HEK293 (cell line): ENCODE measurements at regions not wholly inside any gene's neighbourhood (a gene's known extent, or its start where the extent isn't known, plus 50 kb on each side); places are given as distances from the start of the nearest gene placed in this dataset.

ENCODE experiments used
- CTCF ChIA-PET: fragments of 350-600 bp; formaldehyde crosslinking; extraction: SDS; loops from one replicate; lab custom pipeline; 2021; ENCODE audit warnings: antibody characterized with exemption; lab: Yijun Ruan, JAX
- POLR2A ChIA-PET: fragments of 300-600 bp; formaldehyde crosslinking; extraction: SDS; loops from one replicate; lab custom pipeline; 2020; ENCODE audit warnings: antibody characterized with exemption, inconsistent platforms; lab: Yijun Ruan, JAX
- H3K27ac ChIP-seq: fragments of 200-500 bp; sonication (Bioruptor generic); 2 replicates; pipeline ENCODE4 v1.5.1; 2014; ENCODE audit warnings: low read depth, low read length, control low read depth, inconsistent platforms; ENCODE audit errors: extremely low read depth
- H3K36me3 ChIP-seq, 2 experiments: fragments of 200-500 bp in 1 of 2; sonication (Bioruptor generic) in 1 of 2; 1 replicate in 1 of 2; 2 replicates in 1 of 2; pipeline ENCODE4 v1.5.1; 2014 to 2017; ENCODE audit warnings: inconsistent platforms in 2 of 2, low read length in 2 of 2; ENCODE audit not compliant: control insufficient read depth in 2 of 2, insufficient read depth in 1 of 2
- H3K4me1 ChIP-seq: fragments of 200-500 bp; sonication (Bioruptor generic); 2 replicates; pipeline ENCODE4 v1.5.1; 2014; ENCODE audit warnings: mild to moderate bottlenecking, low read length, inconsistent platforms; ENCODE audit not compliant: control insufficient read depth, insufficient read depth
- H3K4me3 ChIP-seq: 2 replicates; pipeline ENCODE4 v1.5.1; 2011; ENCODE audit warnings: low read depth, mild to moderate bottlenecking, control low read depth, low read length, moderate library complexity
- H3K9me3 ChIP-seq: fragments of 200-500 bp; sonication (Bioruptor generic); 2 replicates; pipeline ENCODE4 v1.5.1; 2014; ENCODE audit warnings: low read depth, low read length, inconsistent platforms; ENCODE audit not compliant: control insufficient read depth, insufficient read depth
- EGR2 ChIP-seq: fragments of 450-650 bp; formaldehyde crosslinking; IDR thresholded peaks from 2 replicates; pipeline ENCODE4 v1.5.1; 2016; ENCODE audit warnings: low read depth, missing biosample characterization, missing genetic modification characterization
- IKZF3 ChIP-seq: fragments of 450-650 bp; IDR thresholded peaks from 2 replicates; pipeline ENCODE4 v1.5.0; 2018; ENCODE audit warnings: missing biosample characterization, mild to moderate bottlenecking, missing genetic modification characterization, moderate library complexity
- KLF1 ChIP-seq: fragments of 450-650 bp; formaldehyde crosslinking; IDR thresholded peaks from 2 replicates; pipeline ENCODE4 v1.5.1; 2016; ENCODE audit warnings: missing biosample characterization, missing genetic modification characterization
- KLF10 ChIP-seq: fragments of 450-650 bp; IDR thresholded peaks from 2 replicates; pipeline ENCODE4 v1.5.1; 2018; ENCODE audit warnings: missing biosample characterization, mild to moderate bottlenecking, missing genetic modification characterization
- ZBTB20 ChIP-seq: fragments of 450-650 bp; formaldehyde crosslinking; IDR thresholded peaks from 2 replicates; pipeline ENCODE4 v1.5.1; 2016; ENCODE audit warnings: missing biosample characterization, missing genetic modification characterization
- ZFHX2 ChIP-seq: fragments of 450-650 bp; formaldehyde crosslinking; conservative IDR thresholded peaks from 2 replicates; pipeline ENCODE4 v1.5.1; 2016; ENCODE audit warnings: missing biosample characterization, missing genetic modification characterization
- ZNF155 ChIP-seq: fragments of 450-650 bp; formaldehyde crosslinking; IDR thresholded peaks from 2 replicates; pipeline ENCODE4 v1.5.1; 2016; ENCODE audit warnings: missing biosample characterization, missing genetic modification characterization
- ZNF184 ChIP-seq: fragments of 450-650 bp; IDR thresholded peaks from 2 replicates; pipeline ENCODE4 v1.5.1; 2018; ENCODE audit warnings: missing biosample characterization, mild to moderate bottlenecking, missing genetic modification characterization
- ZNF2 ChIP-seq: fragments of 450-650 bp; formaldehyde crosslinking; IDR thresholded peaks from 2 replicates; pipeline ENCODE4 v1.5.1; 2016; ENCODE audit warnings: missing biosample characterization, missing genetic modification characterization
- ZNF202 ChIP-seq: fragments of 450-650 bp; formaldehyde crosslinking; IDR thresholded peaks from 2 replicates; pipeline ENCODE4 v1.5.1; 2016; ENCODE audit warnings: missing biosample characterization, missing genetic modification characterization, borderline replicate concordance
- ZNF223 ChIP-seq: fragments of 450-650 bp; formaldehyde crosslinking; IDR thresholded peaks from 2 replicates; pipeline ENCODE4 v1.5.1; 2016; ENCODE audit warnings: missing biosample characterization, missing genetic modification characterization
- ZNF350 ChIP-seq: fragments of 450-650 bp; formaldehyde crosslinking; IDR thresholded peaks from 2 replicates; pipeline ENCODE4 v1.5.0; 2017; ENCODE audit warnings: missing biosample characterization, mild to moderate bottlenecking, missing genetic modification characterization
- ZNF426 ChIP-seq: fragments of 450-650 bp; formaldehyde crosslinking; IDR thresholded peaks from 2 replicates; pipeline ENCODE4 v1.5.1; 2017; ENCODE audit warnings: missing biosample characterization, missing genetic modification characterization, mild to moderate bottlenecking, inconsistent platforms, moderate library complexity
- ZNF521 ChIP-seq: fragments of 450-650 bp; formaldehyde crosslinking; IDR thresholded peaks from 2 replicates; pipeline ENCODE4 v1.5.1; 2017; ENCODE audit warnings: missing biosample characterization, mild to moderate bottlenecking, missing genetic modification characterization
- ZNF555 ChIP-seq: fragments of 450-650 bp; formaldehyde crosslinking; conservative IDR thresholded peaks from 2 replicates; pipeline ENCODE4 v1.5.1; 2017; ENCODE audit warnings: missing biosample characterization, mild to moderate bottlenecking, missing genetic modification characterization, inconsistent platforms
- ZNF677 ChIP-seq: fragments of 450-650 bp; IDR thresholded peaks from 2 replicates; pipeline ENCODE4 v1.5.0; 2018; ENCODE audit warnings: missing biosample characterization, mild to moderate bottlenecking, missing genetic modification characterization, moderate library complexity
- ZSCAN16 ChIP-seq: fragments of 450-650 bp; formaldehyde crosslinking; IDR thresholded peaks from 2 replicates; pipeline ENCODE4 v1.5.1; 2016; ENCODE audit warnings: missing biosample characterization, missing genetic modification characterization
- TF ChIP-seq, protein P1 (sequence below): fragments of 450-650 bp; formaldehyde crosslinking; IDR thresholded peaks from 2 replicates; pipeline ENCODE4 v1.5.1; 2016; ENCODE audit warnings: missing biosample characterization, missing genetic modification characterization
- TF ChIP-seq, protein P2 (sequence below): fragments of 450-650 bp; formaldehyde crosslinking; IDR thresholded peaks from 2 replicates; pipeline ENCODE4 v1.5.1; 2017; ENCODE audit warnings: missing biosample characterization, missing genetic modification characterization
- TF ChIP-seq, protein P3 (sequence below): fragments of 450-650 bp; formaldehyde crosslinking; optimal IDR thresholded peaks from 2 replicates; pipeline ENCODE3; 2016; ENCODE audit warnings: missing biosample characterization, mild to moderate bottlenecking, missing genetic modification characterization
- TF ChIP-seq, protein P4 (sequence below): fragments of 450-650 bp; formaldehyde crosslinking; IDR thresholded peaks from 2 replicates; pipeline ENCODE4 v1.5.1; 2017; ENCODE audit warnings: missing biosample characterization, missing genetic modification characterization
- TF ChIP-seq, protein P5 (sequence below): fragments of 450-650 bp; formaldehyde crosslinking; IDR thresholded peaks from 2 replicates; pipeline ENCODE4 v1.5.1; 2017; ENCODE audit warnings: missing biosample characterization, missing genetic modification characterization
- TF ChIP-seq, protein P6 (sequence below): IDR thresholded peaks from 2 replicates; pipeline ENCODE4 v1.6.1; 2011; ENCODE audit warnings: mild to moderate bottlenecking, low read depth, low read length, borderline replicate concordance
- TF ChIP-seq, protein P7 (sequence below): fragments of 450-650 bp; formaldehyde crosslinking; conservative IDR thresholded peaks from 2 replicates; pipeline ENCODE4 v1.5.1; 2016; ENCODE audit warnings: low read depth, missing biosample characterization, missing genetic modification characterization

DNA sequence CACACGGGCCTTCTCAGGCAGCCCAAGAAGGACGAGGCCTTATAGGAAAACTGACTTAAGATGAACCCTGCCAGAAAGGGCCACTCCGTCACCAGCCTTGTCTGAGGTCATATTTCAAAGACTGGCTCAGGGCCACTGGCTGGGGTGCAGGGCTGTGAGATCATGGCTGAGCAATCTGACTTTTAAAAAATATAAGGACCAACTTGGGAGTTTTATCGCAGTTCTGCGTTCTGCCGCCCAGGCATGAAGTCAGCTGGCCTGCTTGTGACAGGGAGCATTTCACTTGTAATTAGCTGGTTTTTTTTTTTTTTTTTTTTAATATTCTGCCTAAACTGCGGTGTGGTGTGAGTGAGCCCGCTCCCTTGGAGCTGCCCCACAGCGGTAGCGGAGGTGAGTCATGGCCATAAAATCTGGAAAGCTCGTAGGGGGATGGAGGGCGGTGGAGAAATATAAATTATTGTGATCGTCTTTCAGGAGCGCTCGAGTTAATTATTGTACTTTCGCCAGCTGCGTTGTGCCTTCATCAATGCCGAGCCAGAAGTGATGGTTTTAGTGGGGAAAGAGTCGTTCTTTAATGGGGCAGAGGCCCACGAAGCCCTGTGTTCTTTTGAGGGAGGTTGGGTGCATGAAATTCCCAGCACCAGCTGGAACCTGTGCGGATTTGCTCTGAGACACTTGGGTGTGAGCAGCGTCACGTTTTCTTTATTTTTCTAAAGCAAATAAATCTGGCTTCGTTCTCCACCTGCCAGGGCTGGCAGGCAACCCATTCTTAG, 231.9 kb downstream of the C12orf75 start (continued):
- TF ChIP-seq, protein P1, sequence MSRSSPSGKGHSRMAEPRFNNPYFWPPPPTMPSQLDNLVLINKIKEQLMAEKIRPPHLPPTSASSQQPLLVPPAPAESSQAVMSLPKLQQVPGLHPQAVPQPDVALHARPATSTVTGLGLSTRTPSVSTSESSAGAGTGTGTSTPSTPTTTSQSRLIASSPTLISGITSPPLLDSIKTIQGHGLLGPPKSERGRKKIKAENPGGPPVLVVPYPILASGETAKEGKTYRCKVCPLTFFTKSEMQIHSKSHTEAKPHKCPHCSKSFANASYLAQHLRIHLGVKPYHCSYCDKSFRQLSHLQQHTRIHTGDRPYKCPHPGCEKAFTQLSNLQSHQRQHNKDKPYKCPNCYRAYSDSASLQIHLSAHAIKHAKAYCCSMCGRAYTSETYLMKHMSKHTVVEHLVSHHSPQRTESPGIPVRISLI (tag by site-specific recombination): peak; percentile 99
- TF ChIP-seq ZSCAN16 (tag by site-specific recombination) (no peak), ZNF555 (tag by site-specific recombination) (no peak), KLF1 (tag by site-specific recombination) (no peak), KLF10 (tag by site-specific recombination) (peak; percentile 76), ZNF223 (tag by site-specific recombination) (no peak), IKZF3 (tag by site-specific recombination) (peak; percentile 80)
- TF ChIP-seq, protein P2, sequence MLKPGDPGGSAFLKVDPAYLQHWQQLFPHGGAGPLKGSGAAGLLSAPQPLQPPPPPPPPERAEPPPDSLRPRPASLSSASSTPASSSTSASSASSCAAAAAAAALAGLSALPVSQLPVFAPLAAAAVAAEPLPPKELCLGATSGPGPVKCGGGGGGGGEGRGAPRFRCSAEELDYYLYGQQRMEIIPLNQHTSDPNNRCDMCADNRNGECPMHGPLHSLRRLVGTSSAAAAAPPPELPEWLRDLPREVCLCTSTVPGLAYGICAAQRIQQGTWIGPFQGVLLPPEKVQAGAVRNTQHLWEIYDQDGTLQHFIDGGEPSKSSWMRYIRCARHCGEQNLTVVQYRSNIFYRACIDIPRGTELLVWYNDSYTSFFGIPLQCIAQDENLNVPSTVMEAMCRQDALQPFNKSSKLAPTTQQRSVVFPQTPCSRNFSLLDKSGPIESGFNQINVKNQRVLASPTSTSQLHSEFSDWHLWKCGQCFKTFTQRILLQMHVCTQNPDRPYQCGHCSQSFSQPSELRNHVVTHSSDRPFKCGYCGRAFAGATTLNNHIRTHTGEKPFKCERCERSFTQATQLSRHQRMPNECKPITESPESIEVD: peak; percentile 91
- TF ChIP-seq, protein P3, sequence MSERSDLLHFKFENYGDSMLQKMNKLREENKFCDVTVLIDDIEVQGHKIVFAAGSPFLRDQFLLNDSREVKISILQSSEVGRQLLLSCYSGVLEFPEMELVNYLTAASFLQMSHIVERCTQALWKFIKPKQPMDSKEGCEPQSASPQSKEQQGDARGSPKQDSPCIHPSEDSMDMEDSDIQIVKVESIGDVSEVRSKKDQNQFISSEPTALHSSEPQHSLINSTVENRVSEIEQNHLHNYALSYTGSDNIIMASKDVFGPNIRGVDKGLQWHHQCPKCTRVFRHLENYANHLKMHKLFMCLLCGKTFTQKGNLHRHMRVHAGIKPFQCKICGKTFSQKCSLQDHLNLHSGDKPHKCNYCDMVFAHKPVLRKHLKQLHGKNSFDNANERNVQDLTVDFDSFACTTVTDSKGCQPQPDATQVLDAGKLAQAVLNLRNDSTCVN (tag by site-specific recombination): peak; percentile 25
- TF ChIP-seq, protein P4, sequence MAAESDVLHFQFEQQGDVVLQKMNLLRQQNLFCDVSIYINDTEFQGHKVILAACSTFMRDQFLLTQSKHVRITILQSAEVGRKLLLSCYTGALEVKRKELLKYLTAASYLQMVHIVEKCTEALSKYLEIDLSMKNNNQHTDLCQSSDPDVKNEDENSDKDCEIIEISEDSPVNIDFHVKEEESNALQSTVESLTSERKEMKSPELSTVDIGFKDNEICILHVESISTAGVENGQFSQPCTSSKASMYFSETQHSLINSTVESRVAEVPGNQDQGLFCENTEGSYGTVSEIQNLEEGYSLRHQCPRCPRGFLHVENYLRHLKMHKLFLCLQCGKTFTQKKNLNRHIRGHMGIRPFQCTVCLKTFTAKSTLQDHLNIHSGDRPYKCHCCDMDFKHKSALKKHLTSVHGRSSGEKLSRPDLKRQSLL (tag by site-specific recombination): peak; percentile 46; the same call in 1 of the 2 replicates
- TF ChIP-seq, all 188 proteins: peak for 69

DNA sequence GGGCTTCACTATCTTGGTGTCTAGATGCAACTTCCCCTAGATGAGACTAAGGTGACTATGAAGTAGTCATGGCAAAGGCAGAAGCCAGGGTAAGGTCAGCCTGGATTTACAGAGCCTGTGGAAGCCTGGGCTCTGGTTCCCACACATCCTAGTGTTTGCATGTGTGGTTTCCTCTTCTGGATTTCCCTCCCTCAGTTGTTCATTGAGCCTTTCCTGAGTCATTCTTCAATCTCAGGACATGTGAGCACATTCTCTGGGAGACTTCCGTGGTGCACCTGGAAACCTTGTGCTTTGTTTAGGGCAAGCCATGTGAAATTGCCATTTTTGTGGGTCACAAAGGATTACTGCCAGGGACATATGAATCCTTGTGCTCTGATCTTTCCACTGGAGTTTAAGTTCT, 236.6 kb downstream of the C12orf75 start:
- Histone ChIP-seq H3K4me3 (no peak overlapping the region), H3K4me1 (peaks cover 7% of the 10 kb centered on the region), H3K9me3 (no peaks in the 10 kb centered on the region), H3K27ac (no peak overlapping the region), H3K36me3 (no peaks in the 10 kb centered on the region)
- POLR2A ChIA-PET: no interaction called here
- CTCF ChIA-PET: no interaction called here
- no peak for TF ChIP-seq ZNF677 (tag by site-specific recombination)
- TF ChIP-seq, protein P5, sequence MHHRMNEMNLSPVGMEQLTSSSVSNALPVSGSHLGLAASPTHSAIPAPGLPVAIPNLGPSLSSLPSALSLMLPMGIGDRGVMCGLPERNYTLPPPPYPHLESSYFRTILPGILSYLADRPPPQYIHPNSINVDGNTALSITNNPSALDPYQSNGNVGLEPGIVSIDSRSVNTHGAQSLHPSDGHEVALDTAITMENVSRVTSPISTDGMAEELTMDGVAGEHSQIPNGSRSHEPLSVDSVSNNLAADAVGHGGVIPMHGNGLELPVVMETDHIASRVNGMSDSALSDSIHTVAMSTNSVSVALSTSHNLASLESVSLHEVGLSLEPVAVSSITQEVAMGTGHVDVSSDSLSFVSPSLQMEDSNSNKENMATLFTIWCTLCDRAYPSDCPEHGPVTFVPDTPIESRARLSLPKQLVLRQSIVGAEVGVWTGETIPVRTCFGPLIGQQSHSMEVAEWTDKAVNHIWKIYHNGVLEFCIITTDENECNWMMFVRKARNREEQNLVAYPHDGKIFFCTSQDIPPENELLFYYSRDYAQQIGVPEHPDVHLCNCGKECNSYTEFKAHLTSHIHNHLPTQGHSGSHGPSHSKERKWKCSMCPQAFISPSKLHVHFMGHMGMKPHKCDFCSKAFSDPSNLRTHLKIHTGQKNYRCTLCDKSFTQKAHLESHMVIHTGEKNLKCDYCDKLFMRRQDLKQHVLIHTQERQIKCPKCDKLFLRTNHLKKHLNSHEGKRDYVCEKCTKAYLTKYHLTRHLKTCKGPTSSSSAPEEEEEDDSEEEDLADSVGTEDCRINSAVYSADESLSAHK (tag by site-specific recombination): no peak
- no peak for TF ChIP-seq ZNF202
- TF ChIP-seq, protein P6, sequence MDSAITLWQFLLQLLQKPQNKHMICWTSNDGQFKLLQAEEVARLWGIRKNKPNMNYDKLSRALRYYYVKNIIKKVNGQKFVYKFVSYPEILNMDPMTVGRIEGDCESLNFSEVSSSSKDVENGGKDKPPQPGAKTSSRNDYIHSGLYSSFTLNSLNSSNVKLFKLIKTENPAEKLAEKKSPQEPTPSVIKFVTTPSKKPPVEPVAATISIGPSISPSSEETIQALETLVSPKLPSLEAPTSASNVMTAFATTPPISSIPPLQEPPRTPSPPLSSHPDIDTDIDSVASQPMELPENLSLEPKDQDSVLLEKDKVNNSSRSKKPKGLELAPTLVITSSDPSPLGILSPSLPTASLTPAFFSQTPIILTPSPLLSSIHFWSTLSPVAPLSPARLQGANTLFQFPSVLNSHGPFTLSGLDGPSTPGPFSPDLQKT: no peak
- TF ChIP-seq, protein P7, sequence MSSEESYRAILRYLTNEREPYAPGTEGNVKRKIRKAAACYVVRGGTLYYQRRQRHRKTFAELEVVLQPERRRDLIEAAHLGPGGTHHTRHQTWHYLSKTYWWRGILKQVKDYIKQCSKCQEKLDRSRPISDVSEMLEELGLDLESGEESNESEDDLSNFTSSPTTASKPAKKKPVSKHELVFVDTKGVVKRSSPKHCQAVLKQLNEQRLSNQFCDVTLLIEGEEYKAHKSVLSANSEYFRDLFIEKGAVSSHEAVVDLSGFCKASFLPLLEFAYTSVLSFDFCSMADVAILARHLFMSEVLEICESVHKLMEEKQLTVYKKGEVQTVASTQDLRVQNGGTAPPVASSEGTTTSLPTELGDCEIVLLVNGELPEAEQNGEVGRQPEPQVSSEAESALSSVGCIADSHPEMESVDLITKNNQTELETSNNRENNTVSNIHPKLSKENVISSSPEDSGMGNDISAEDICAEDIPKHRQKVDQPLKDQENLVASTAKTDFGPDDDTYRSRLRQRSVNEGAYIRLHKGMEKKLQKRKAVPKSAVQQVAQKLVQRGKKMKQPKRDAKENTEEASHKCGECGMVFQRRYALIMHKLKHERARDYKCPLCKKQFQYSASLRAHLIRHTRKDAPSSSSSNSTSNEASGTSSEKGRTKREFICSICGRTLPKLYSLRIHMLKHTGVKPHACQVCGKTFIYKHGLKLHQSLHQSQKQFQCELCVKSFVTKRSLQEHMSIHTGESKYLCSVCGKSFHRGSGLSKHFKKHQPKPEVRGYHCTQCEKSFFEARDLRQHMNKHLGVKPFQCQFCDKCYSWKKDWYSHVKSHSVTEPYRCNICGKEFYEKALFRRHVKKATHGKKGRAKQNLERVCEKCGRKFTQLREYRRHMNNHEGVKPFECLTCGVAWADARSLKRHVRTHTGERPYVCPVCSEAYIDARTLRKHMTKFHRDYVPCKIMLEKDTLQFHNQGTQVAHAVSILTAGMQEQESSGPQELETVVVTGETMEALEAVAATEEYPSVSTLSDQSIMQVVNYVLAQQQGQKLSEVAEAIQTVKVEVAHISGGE (tag by site-specific recombination): no peak
- no peak for TF ChIP-seq ZNF426
- TF ChIP-seq EGR2 (tag by site-specific recombination): no peak
- TF ChIP-seq ZNF521: no peak
- no peak for TF ChIP-seq ZBTB20
- no peak for TF ChIP-seq ZNF2
- TF ChIP-seq ZFHX2 (tag by site-specific recombination): no peak
- no peak for TF ChIP-seq ZNF350 (tag by site-specific recombination)
- TF ChIP-seq ZNF155 (tag by site-specific recombination): no peak
- TF ChIP-seq ZNF184: no peak
